ENCODE measurements at regions not wholly inside any gene's neighbourhood (a gene's known extent, or its start where the extent isn't known, plus 50 kb on each side); places are given as distances from the start of the nearest gene placed in this dataset.
A peak's percentile ranks its signal among the peaks of the same experiment; 100 is the strongest.

DNA sequence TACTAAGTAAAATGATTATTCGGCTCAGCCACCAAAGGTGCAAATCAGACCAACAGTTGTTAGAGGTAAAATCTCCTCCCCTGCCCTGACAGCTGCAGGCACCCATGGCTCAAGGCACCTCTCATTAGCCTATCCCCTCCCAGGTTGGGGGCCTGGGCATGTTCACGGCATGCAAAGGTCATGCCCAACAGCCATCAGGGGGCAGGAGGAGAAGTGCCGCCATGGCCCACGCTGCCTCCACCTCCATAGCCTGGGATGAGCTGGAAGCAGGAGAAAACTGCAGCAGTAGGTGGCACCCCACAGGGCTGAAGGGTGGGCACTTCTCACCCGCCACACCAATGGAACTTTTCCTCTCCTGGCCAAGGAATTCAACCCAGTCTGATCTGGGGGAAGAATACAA, 146.4 kb upstream of the COX10 start:
- H3K27ac ChIP-seq = no peak overlapping the region
- DNase-seq (no peak), ATAC-seq (peak; percentile 33)
- H3K27me3 ChIP-seq = no peaks in the 10 kb centered on the region
- no peaks in the 10 kb centered on the region for H3K36me3 ChIP-seq
- no peaks in the 10 kb centered on the region for H3K4me1 ChIP-seq
- TF ChIP-seq, protein P1, sequence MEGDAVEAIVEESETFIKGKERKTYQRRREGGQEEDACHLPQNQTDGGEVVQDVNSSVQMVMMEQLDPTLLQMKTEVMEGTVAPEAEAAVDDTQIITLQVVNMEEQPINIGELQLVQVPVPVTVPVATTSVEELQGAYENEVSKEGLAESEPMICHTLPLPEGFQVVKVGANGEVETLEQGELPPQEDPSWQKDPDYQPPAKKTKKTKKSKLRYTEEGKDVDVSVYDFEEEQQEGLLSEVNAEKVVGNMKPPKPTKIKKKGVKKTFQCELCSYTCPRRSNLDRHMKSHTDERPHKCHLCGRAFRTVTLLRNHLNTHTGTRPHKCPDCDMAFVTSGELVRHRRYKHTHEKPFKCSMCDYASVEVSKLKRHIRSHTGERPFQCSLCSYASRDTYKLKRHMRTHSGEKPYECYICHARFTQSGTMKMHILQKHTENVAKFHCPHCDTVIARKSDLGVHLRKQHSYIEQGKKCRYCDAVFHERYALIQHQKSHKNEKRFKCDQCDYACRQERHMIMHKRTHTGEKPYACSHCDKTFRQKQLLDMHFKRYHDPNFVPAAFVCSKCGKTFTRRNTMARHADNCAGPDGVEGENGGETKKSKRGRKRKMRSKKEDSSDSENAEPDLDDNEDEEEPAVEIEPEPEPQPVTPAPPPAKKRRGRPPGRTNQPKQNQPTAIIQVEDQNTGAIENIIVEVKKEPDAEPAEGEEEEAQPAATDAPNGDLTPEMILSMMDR (IDR thresholded peaks at IDR 0.05) = no peak
- no peaks in the 10 kb centered on the region for H3K9me3 ChIP-seq
- intact Hi-C loops (cut with DNase I) = no loop called here
- no peak overlapping the region for H3K4me3 ChIP-seq

DNA sequence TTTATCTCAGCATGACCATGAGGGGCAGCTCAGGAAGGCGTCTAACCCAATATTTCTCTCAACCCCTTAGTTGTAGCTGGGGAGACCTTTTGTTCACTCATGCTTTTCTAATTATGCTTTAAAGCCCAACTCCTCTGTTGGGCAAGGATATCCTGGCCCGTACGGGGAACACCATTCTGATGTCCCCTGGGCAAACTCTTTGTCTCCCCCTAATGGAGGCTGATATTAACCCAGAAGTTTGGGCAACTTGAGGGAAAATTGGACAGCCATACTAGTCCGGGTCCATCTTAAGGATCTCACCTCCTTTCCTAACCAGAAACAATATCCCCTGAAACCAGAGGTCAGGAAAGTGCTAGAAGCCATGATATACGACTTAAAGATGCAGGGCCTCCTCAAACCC, 143.7 kb upstream of the COX10 start:
- intact Hi-C loops (cut with DNase I) = no loop called here
- Histone ChIP-seq H3K27ac (no peak overlapping the region), H3K9me3 (no peaks in the 10 kb centered on the region), H3K4me1 (no peaks in the 10 kb centered on the region), H3K27me3 (no peaks in the 10 kb centered on the region), H3K36me3 (no peaks in the 10 kb centered on the region), H3K4me3 (no peak overlapping the region)
- no peak for DNase-seq
- TF ChIP-seq, protein P1 (IDR thresholded peaks at IDR 0.05) = peak; percentile 14
- no peak for ATAC-seq

DNA sequence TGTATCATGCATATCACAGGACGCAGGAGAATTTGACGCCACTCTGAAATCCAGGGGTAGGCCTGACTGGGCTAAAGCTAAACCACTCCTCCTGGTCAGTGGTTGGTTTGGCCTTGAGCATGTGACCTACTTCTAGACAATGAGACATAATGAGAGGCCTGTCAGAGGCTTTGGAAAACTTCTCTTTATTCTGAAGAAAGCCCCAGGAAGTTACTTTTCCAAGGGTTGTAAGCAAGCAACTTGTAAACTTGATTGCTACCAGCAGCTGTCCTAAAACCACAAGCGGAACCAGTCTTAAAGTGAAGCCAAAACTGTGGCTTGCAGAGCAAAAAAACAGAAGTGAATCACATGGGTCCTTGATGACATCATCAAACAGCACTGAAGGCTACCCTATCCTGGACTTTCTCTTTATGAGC, 138.2 kb upstream of the COX10 start:
- TF ChIP-seq, protein P1 (IDR thresholded peaks at IDR 0.05) = no peak
- no peaks in the 10 kb centered on the region for H3K9me3 ChIP-seq
- no peak overlapping the region for H3K4me3 ChIP-seq
- ATAC-seq (peak; percentile 88), DNase-seq (no peak)
- peak overlapping the region; percentile 48 for H3K27ac ChIP-seq
- no peaks in the 10 kb centered on the region for H3K27me3 ChIP-seq
- no peaks in the 10 kb centered on the region for H3K36me3 ChIP-seq
- no peaks in the 10 kb centered on the region for H3K4me1 ChIP-seq
- intact Hi-C loops (cut with DNase I) = no loop called here

DNA sequence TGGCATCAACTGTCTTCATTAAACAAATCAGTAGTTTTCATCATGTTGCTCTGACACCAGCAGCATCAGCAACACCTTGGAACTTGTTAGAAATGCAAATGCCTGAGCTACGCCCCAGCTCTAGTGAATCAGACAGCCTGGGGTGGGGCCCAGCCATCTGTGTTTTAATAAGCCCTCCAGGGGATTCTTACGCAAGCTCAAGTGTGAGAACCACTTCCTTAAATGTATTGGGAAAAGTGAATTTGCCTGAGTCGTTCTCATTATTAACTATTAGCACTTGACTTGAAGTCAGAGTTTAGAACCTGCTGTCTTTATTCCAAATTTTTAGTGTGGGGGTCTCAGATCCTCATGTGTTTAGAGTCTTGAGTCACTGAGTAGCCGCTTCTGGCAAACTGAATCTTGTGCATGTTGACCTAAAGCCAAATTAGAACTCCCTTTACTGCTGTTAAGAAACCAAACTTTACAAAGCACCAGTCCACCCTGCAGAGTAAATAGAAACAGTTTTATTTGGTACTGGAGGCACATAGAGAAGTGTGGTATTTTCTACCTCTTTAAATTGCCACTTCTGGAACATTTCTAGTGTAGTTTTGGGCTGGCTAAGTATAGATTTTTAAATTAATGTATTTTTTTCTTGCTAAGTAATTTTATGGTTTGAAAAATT, 137.4 kb upstream of the COX10 start:
- no peaks in the 10 kb centered on the region for H3K9me3 ChIP-seq
- DNase-seq (peak; percentile 81), ATAC-seq (peak; percentile 85)
- no peak overlapping the region for H3K4me3 ChIP-seq
- TF ChIP-seq, protein P1 (IDR thresholded peaks at IDR 0.05) = no peak
- no peaks in the 10 kb centered on the region for H3K27me3 ChIP-seq
- intact Hi-C loops (cut with DNase I) = no loop called here
- H3K36me3 ChIP-seq = no peaks in the 10 kb centered on the region
- H3K4me1 ChIP-seq = no peaks in the 10 kb centered on the region
- peak overlapping the region; percentile 48 for H3K27ac ChIP-seq

DNA sequence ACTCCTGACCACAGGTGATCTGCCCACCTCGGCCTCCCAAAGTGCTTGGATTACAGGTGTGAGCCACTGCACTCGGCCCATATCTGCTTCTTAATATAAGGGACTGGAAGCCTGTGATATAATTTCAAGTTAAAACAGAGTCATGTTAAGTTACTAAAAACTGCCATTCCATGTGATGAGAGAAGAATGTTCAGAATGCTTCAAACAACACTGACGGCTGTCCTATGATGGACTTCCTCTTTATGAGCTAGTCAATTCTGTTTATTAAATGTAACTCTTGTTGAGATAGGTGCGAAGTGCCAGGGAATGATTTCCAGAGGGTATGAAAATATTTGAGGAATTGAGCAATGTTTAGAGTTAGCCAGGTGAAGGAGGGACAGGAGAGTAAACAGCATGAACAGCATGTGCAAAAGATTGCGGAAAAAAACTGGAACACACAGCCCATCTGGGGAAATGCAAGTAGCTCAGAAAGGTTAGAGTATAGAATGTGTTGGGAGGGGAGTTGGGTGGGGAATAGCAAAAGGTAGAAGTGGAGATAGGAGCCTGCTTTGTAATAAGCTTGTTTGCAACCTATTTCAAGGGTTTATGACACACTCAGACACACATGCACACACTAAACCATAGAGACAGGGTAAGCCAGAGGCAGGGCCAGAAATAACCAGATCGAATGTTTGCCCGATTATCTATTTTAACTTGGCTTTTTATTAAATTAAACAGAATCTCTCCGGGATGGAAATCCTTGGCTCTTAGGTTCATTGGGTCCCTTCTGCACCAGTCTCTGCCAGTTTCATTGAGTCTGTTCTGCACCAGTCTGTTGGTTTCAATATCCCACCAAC, 135.6 kb upstream of the COX10 start:
- H3K4me3 ChIP-seq = no peak overlapping the region
- H3K27me3 ChIP-seq = no peaks in the 10 kb centered on the region
- TF ChIP-seq, protein P1 (IDR thresholded peaks at IDR 0.05) = no peak
- intact Hi-C loops (cut with DNase I) = no loop called here
- ATAC-seq = peak; percentile 53
- H3K27ac ChIP-seq = no peak overlapping the region
- no peak for DNase-seq
- H3K4me1 ChIP-seq = no peaks in the 10 kb centered on the region
- no peaks in the 10 kb centered on the region for H3K9me3 ChIP-seq
- no peaks in the 10 kb centered on the region for H3K36me3 ChIP-seq

All from upper lobe of right lung (tissue), 1 donor.